GM18505 (cell line): ENCODE measurements at regions not wholly inside any gene's neighbourhood (a gene's known extent, or its start where the extent isn't known, plus 50 kb on each side); places are given as distances from the start of the nearest gene placed in this dataset.

ENCODE experiments used
- ATAC-seq: cut with Tn5 transposase; IDR thresholded peaks from one replicate; pipeline ENCODE4 v1.9.1; 2021; ENCODE audit not compliant: unreplicated experiment
- POLR2A ChIP-seq: IDR thresholded peaks from 4 replicates; pipeline ENCODE4 v1.6.1; 2011; ENCODE audit warnings: borderline replicate concordance; ENCODE audit not compliant: insufficient read depth, insufficient read length; ENCODE audit errors: extremely low read depth

DNA sequence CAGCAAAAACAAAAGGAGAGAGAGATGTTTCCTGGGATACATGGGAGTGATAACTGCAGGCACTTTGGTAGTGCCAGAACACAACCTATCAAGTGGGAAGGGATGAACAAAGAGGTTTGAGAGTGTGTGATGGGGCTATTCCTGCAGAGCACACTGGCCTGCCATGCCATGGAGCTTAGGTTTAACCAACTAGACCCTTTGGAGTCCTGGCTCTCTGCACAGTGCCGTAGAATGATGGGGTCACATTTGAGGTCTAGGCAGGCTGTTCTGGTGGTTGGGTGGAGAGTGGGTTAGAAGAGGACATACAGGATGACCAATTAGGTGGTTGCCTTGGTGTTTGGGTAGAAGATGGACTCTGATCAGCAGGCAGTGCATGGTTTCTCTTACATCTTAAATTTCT is 101.9 kb upstream of the HABP2 start:
- ATAC-seq: no peak
- no peak for TF ChIP-seq POLR2A

DNA sequence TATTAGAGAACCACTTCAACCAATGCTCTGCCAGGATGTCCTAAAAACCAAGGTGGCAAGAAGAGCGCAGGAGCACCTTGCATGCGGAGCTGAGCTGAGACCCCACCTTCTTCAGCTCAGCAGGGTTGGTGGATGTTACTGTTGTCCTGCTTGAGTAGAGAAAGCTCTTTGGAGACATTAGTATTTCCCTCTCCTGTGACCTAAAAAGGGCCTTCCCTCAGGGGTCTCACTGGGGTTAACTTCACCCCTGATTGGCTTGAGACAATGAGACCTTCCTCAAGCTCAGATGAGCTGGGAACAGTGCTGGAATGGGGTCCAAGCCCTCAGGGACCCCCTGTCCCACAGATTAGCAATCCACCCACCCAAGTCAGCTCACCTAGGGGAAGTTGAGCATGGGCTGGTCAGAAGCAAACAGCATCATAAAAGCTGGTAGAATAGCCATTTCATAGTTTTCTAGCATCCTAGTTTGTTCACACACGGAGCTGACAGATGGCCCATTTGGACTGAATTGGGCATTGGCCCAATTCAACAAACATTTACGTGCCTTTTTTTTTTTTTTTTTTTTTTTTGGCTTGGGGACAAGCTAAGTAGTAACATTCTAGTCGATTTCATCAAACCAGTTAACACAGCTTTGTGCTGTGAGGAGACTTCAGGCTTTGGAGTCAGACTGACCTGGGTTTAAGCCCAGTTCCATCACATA is 100.6 kb upstream of the HABP2 start:
- no peak for TF ChIP-seq POLR2A
- no peak for ATAC-seq

DNA sequence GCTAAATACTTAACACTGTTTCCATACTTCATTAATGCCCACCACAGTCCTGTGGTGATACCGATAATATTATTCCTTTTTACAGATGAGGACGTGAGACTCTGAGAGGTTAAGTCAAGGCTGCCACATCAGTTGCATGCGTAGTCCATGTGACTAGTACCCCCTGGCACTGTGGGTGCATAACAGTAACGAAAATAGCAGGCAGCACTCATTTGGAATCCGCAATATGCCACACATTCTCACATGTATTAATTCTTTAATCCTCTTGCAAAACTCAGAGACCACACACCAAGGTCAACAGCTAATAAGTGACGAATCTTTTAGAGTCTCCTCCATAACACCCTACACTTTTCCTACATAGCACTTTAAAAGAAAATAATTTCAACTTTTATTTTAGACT is 99.5 kb upstream of the HABP2 start:
- ATAC-seq: no peak
- TF ChIP-seq POLR2A: no peak

DNA sequence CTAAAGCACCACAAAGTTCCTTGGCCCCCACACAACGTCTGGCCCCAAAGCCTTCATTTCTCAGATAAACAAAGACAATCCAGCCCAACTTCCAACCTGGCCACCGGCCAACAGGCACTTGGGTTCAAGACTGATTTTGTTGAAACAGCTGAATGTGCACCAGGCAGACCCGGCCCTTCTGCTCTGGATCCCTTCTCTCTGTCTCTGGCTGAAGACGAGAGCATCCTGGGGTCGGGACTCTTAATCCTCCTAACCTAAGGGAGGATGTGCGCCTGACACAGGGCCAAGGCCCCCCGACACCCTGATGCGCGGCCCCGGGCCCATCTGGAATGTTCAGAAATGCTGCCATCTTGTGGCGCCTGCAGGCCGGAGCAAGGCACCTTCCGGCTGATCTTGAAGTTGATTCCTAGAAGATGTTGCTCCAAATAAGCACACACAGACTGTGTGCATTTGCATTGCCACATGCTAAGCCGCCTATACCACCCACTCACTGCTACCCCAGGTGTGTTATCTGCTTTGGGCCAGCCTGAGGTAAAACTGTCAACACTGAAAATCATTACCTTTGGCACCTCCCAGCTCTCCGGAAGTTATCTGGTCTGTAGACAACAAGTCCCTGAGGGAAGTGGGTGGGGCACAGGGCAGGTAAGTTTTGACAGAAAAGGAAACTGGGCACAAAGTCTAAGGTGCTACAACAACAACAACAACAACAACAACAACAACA is 98.4 kb upstream of the HABP2 start:
- TF ChIP-seq POLR2A: no peak
- no peak for ATAC-seq

DNA sequence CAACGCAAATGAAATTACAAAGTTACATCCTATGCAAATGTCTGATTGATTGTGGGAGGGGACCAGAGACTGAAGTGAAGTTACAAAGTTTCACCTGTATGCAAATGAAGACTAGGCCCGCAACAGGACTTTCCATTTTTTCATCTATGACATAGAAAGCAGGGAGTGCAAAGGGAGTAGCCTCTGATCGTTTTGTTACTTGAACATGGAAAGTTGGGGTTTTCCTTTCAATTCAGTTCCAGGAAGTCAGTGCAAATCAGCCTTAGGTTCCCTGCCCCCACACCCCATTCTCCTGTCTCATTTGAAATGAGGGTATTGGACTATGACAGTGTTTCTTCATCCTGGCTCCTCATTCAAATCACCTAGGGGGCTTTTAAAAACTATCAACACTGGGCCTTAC is 96.9 kb upstream of the HABP2 start:
- no peak for TF ChIP-seq POLR2A

DNA sequence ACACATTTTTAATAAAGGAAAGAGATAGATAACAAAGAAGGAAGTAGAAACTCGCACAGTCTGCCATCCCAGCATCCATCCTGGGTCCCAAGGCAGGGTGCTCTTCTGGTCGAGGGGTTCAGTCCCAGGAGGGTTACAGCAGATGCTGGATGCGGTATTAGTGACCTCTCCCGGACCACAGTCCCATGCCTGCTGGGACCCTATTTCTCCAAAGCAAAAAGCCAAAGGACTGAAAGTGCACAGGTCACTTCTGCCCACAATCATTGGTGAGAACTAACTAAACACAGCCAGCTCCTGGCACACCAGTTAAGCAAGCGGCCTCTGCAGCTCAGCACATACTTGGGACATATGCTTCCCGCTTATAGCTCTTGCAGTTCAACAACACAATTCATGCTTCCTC is 96.1 kb upstream of the HABP2 start:
- no peak for ATAC-seq

More for the DNA sequence above, 96.9 kb upstream of the HABP2 start:
- no peak for ATAC-seq

DNA sequence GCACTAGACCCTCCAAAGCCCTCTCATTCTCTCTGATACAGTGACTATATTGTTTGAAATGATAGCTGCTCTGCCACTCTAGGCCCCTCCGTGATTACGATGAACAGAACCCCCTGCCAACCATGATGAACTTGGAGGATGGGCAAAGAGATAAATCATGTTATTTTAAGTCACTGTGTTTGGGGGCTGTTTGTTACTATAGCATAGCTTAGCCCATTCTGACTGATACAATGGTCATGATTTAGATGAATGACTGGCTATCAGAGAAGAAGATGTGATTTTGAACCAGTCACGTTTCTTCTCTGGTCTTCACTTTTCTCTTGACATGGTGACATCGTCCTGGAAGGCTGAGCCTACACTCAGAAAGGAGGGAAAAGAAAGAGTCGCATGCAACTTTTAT is 95.4 kb upstream of the HABP2 start:
- ATAC-seq: no peak
- no peak for TF ChIP-seq POLR2A

More for the DNA sequence above, 96.1 kb upstream of the HABP2 start:
- TF ChIP-seq POLR2A: no peak

DNA sequence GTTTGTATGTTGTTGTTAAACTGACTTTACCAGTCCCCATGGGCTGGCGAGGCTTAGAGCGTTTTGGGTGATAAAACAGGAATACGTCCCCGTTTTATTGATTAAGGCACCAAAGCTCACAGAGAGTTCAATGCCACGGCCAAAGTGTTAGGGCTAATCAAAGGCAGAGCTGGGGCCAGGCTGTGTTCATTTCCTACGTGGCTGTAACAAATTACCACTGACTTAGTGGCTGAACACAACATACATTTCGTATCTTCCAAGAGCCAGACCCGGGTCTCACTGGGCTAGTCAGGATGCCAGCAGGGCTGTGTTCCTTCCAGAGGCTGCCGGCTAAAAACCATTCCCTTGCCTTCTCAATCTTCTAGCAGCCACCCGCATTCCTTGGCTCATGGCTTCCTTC is 94.4 kb upstream of the HABP2 start:
- no peak for TF ChIP-seq POLR2A
- no peak for ATAC-seq

DNA sequence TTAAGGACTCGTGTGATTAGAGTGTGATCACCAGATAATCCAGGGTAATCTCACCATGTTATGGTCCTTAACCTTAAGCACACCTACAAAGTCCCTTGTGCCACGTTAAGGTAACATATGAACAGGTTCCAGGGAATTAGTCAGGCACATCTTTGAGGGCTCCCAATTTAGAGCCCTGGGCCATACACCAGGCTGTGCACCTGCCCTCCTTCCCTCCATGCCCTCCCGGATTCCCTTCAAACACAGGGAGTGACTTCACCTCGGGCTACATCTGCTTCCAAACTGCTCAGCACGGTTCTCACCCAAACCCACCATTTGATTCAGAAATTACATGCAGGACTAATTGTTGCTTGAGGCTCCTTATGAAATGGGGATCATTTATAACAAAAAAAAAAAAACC is 93.9 kb upstream of the HABP2 start:
- TF ChIP-seq POLR2A: no peak
- ATAC-seq: no peak

DNA sequence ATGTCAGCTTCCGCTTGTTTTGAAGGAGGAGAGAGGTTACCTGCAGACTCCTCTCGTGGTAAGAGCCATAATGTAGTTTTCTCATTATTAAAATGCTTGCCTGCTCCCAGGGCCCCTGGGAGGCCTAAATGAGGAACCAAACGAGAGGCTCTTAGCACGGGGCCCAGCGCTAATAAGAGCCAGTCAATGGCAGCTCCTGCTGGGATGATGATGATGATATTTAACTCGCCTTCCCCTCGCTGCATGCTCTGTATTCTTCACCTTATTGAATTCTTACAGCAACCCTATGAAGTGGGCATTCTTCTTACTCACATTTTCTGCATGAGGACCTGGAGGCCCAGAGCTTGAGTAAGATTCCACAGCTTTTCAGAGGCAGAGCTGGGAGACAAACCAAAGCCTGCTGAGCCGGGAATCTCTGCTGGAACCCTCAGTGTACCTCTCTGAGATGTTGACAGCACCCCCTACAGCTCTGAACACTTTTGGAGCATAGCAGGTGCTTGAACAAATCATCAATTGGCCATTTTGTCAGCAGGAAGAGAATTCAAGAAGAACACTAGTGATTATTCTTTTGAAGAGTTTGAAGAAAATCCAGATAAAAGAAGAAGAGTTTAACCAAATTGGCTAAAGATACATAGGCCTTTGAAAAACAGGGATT is 93.1 kb upstream of the HABP2 start:
- no peak for ATAC-seq
- no peak for TF ChIP-seq POLR2A

DNA sequence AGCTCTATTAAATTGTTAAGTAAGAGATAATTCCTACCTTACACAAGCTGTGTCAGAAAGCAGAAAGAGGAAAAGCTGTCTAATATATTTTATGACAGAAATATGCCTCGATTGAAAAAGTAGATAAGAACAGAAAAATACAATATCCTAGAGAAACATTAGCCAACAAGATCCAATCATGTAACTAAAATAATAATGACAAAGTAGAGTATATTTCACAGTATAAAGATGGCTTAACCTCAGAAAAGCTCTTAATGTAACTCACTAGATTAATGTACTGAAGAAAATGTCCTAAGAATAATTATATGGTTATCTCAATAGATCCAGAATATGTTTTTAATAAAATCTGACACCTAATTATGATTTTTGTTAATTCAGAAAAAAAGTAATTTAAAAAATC is 89.8 kb upstream of the HABP2 start:
- ATAC-seq: no peak

DNA sequence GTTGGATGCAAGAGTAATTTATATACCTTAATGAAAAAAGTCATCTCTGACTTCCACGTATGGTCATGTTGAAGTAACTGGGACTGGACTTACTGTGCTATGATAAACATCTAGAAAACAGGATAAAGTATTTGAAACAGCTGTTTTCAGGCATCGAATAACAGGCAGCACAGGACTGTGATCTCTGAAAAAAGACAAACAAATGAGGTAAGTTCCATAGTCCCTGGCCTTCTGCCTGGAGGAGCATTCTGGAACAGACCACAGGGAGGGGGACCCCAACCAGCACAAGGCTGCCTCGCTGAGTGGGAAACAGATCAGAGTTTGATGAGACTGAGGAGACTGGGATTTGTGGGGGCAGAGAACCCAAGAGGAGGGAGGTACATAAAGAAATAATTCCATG is 89.1 kb upstream of the HABP2 start:
- no peak for ATAC-seq

More for the DNA sequence above, 89.8 kb upstream of the HABP2 start:
- no peak for TF ChIP-seq POLR2A

DNA sequence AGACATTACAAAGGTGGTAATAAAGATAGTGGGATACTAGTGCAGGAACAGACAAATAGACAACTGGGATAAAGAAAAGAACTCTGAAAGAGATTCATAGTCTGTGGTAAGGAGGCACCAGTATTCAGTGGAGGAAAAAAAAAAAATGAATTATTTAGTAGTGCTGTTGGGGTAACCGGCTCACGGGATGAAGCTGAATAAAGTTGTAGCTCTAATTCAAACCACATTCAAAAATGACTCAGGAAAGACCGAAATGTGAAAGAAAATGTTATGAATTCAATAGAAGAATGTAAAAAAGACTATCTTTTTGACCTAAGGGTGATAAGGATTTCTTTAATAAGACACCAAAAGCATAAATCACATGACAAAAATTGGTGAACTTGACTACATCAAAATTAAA is 83.1 kb upstream of the HABP2 start:
- no peak for ATAC-seq
- no peak for TF ChIP-seq POLR2A

More for the DNA sequence above, 89.1 kb upstream of the HABP2 start:
- TF ChIP-seq POLR2A: no peak
